COLO668 (cell line): ENCODE measurements at regions not wholly inside any gene's neighbourhood (a gene's known extent, or its start where the extent isn't known, plus 50 kb on each side); places are given as distances from the start of the nearest gene placed in this dataset.

Experiments
- DNase-seq: peaks from one replicate; lab custom pipeline; 2025; ENCODE audit not compliant: unreplicated experiment; lab: John Stamatoyannopoulos, UW

DNA sequence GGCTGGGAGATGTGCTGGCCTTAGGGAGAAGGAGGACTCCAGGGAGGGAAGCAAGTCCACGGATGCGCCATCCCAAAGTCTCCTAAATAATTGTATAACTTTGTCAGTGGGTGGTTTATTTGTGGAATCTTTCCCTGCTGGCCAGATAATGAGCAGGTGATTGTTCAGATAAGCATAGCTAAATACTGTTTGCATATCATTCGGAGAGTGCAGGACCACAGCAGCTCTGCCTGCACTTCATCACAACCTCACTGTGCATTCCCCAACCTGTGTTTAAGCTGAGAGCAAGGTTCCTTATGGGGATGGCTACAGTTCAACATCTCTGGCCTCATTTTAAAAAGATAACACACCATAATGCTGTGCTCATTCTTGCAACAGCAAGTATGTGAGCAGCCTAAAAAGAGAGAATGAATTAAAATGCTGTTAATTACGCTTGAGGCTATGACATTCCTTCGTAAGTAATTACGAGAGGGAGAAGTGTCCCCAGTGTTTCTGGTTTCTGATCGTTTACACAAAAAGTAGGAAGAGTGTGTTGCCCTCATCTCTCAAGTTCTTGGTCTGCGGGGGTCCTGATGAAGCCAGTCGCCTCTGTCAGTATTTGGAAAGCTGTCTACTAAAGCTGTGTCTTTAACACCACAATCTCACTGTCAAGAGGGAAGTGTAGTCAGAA is 272.0 kb upstream of the RORA start:
- DNase-seq, result no peak

DNA sequence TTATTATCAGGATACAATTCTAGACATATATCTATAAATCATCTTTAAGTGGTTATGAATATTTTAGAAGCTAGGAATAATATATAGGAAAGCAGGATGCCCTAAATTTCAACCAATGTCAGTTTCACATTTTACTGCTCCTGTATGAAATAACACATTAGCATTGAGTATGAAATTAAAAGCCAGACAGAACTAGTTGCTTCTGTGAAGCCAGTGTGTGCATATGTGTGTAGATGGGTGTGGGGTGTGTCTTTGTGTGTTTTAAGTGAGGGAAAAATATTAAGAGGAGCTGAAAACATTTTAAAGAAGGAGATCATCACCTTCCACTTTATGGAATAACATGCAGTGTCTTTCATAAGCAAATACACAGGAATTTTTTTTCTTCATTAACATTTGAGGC is 271.4 kb upstream of the RORA start:
- no peak for DNase-seq

DNA sequence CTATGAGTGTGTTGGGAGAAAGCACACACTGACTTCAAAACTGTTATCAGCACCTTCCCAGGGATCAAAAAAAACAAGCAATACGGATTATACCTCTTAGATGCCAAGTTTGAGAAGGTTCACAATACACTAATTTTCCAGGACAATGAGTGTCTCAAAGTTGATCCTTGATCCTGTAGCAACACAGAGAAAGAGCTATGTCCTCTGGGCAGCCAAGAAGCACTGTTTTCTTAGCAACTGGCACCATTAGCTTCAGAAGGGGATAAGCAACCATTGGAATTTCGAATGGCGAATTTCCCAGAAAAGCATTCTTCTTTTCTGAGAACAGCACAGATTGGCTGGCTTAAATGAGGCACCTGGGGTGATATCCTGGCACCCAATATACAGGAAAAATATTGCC is 270.3 kb upstream of the RORA start:
- no peak for DNase-seq

DNA sequence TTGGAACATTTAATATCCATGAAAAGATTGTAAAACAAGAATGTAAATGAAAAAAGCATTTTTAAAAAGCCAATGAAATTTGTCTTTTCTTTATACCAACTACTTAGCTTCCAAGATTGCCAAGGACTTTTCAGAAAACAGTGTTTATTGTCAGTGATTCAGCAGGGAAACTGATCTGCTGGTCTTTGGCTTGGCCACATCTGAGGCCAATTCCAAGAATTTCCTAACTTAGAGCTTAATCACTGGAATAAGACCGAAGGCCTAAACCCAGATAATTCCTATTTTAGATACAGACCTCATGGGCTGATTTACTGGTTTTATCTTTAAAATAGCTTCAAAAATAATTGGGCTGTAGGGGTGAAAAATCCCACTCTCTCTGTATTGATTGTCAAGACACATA is 260.5 kb upstream of the RORA start:
- DNase-seq, result no peak

DNA sequence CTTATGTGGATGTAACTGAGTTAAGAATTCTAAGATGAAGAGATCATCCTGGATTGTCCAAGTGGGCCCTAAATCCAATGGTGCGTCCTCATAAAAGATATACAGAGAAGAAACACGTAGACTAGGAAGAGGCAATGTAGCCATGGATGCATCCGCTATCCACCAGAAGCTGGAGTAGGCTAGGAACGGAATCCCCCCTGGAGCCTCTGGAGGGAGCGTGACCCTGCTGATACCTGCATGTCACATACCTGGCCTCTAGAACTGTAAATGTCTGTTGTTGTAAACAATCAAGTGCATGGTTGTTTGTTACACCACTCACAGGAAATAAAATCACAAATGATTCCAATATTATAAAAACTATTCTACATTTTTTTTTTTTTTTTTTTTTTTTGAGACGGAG is 254.5 kb upstream of the RORA start:
- no peak for DNase-seq

DNA sequence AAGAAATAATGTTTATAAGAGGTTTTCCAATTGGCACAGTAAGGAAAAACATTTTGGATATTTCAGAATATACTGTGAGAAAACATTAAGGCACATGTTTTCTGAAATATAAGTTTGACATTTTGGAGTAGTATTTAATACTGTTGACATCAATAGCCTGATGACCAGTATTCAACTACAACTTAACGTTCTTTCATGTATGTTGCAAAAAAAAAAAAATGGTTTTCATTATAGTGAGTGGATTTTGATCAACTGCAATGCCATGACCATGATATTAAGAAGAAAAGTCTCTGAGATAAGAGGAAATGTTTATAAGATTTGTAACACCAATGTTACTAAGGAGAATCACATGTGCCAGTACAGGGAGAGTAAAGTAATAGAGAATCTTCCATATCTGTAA is 252.8 kb upstream of the RORA start:
- no peak for DNase-seq

DNA sequence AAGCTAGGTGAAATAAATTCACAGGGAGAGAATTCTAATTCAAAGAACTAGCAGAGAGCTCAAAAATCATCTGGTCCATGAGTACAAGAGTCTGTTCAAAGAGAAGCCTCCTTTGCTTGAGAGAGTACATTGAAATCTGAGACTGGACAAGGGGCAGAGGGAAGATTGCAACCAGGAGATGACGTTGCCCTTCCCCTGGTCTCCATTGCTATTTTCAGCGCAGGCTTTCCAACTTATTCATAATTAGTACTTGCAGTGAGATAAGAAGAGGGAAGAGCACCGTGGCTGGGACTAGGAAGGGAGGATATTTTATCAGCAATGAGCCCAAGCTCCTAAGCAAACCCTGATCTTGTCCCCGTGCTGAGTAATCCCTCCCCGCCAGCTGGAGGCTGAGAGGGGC is 251.8 kb upstream of the RORA start:
- DNase-seq, result no peak

DNA sequence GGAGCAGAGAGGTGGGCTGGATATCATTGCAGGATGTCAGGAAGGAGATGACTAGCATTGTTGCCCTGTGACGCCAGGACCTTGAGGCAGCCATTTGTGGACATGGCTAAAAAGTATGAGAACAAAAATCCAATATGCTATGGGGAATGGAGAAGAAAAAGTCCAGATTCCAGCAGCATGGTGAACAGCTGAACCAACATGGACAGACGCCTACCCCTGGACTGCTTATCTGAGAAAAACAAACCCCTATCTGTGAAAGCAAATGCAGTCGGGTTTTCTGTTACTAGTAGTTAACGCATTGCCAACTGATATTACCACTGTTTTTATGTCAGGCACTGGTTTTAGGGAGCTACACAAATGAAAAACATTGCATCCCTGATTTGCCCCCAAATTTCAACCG is 251.2 kb upstream of the RORA start:
- DNase-seq, result no peak

DNA sequence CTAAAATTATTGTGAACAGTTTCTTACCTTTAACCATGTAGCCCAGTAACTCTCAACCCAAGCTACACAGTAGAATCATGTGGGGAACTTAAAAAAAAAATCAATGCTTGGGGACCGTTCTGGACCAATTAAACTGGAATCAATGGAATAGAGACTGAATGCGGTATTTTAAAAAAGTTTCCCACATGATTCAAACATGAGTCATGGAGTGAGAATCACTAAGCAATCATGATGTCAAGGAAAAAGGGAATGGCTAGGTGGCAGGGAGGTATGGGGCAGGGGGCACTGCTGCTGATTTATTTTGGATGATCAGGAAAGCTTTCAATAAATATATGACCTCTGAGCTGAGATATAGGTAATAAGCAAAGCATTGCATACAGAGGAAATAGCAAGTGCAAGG is 250.5 kb upstream of the RORA start:
- no peak for DNase-seq

DNA sequence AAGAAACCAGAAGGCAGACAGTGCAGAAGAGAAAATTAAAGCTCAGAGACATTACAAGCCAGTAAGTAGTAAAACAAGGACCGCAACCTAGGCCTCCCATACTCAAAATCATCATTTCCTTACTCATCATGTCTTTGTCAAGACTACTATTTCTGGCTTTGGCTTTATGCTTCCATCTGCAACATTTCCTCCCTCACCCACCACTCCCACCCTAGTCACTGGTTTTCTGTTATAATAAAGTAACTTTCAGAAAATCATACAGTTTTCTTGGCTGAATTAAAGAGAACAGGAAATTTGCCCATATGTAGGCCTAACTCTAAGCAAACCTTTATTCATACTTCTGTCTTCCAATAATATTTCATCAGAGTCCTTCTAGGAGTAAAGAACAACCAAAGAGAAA is 247.6 kb upstream of the RORA start:
- DNase-seq, result no peak

DNA sequence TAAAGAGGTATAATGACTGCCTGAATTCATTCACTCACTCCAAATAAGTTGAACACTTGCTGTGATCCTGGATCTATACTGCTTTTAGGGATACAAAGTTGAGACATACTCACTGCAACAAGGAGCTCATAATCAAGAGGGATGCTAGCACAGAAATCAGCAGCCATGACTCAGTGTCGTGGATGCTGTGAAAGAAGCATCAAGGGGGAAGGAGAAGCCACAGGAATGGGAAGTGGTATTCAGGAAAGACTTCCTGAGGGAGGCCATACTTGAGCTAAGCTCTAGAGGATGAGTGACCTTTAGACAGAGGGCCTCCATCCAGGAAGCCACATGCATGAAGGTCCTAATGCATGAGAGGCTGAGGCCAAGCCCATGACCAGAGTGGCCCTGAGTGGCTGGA is 245.7 kb upstream of the RORA start:
- DNase-seq, result no peak

DNA sequence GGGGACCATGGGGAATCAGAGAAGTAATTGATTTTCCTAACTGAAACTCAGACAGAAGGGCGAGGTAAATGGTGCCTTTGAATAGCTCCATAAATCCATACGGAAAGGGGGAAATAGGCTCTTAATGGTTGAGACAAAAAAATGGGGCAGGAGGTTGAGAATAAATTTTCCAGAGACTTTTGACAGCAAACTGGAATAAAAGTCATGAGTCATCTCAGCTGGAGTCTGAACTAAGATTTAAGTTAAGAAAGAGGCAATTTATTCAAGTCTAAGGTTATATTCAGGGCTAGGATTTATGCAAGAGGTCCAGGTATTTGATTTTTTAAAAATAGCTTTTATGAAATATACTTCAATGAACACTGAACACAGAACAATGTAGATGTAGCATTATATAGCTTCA is 238.7 kb upstream of the RORA start:
- no peak for DNase-seq

DNA sequence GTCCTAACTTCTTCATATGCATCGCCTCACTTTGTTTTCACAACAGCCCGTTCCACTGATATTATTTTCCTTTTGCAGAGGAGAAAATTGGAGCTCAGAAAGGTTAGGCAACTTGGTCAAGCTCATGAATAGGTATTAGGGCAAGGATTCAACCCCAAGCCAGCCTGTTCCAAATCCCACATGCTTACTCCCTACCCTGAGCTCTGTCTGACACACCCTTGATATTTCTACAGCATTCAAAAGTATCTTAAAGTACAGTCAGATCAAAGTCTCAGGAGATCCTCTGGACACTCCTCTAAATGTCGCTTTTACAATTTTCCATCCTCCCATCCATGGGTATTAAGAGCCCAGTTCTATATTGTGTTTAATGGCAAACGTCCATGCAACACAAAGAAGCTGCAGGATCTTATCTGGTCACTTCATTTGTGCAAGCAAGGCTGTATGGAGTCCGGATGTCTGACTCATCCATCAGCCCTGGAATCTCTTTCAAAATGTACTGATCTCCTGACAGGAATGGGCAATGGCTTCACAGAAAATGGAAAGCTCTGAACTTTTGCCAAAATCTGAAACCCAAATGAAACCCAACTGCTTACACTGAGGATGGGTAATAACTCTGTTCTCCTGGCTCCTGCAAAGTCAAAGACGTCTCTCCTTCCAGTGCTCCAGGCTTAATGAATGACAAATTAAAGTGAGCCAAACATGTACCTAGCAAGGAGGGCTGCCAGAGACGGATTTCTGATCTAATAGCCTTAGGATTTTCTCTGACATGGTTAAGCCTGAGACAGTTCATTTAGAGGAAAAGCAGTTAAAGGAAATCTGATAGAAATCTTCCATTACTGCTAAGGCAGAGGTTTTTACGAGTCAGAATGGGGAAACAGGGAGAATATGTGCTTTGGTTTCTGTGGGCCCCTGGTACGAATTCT is 230.9 kb upstream of the RORA start:
- no peak for DNase-seq

DNA sequence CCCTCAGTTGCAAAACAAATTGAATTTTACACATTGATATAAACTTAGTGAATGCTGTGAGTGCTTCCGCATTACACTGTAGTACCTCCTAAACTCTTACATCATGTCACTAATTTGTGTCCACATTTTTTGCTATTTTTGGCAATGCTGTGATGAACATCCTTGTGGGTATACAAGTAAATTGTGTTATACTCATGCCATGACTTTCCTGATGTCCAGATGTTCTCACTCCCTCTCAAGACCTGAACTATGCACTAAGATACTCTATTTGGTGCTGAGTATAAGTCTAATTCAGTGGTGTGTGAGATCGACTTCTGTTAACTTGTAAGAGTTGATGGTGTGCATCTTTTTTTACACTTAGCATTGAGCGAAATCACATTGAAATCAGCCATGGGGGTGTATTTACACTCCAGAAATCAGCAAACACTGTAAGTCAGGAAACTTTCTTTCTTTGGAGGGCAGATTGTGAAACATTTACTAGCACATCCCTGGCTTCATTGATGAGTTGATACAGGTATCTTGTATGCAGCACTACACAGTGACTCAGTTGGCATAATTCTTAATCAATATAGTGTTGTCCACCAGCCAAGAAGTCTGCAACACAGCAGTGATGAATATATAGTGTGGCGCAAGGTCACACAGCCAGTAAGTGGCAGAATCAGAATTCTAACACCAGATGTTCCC is 228.1 kb upstream of the RORA start:
- DNase-seq, result no peak

DNA sequence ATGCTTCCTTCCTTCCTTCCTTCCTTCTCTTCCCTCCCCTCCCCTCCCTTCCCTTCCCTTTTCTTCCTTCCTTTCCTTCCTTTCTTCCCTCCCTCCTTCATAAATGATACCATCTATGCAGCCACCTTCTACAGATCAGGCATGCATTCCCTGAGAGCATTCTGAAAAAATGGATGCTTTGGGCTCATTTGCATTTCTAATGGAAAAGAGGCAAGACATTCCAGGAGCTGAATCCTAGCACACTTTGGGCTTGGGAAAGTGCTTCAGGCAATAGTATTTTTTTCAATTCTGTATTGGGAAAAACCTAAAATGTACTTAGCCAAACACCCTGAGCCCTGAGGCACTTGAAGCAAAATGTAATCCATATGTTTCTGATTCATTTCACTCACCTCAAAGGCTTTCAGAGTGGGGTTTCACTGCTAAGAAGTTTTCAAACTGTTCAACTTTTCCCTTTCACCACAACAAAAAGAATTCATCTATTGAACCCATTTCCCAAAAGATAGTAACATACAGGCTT is 220.1 kb upstream of the RORA start:
- DNase-seq, result no peak

DNA sequence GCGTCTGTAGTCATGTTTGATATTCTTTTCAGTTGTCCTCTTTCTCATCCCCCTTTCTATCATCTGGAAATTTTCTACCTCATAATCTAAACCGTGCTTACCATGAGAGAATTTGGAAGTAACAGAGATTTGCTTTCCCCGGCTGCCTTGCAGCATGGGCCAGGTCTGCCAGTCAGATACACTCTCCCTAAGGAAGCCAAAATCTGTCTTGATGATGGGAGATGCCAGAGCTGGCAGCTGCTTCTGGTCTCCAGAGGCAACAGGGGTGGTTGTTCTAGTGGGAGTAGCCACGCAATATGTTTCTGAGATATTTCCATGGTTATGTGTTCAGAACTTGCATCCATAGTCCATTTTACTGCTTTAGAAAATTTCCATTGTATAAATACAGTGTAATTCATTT is 218.9 kb upstream of the RORA start:
- DNase-seq, result no peak

DNA sequence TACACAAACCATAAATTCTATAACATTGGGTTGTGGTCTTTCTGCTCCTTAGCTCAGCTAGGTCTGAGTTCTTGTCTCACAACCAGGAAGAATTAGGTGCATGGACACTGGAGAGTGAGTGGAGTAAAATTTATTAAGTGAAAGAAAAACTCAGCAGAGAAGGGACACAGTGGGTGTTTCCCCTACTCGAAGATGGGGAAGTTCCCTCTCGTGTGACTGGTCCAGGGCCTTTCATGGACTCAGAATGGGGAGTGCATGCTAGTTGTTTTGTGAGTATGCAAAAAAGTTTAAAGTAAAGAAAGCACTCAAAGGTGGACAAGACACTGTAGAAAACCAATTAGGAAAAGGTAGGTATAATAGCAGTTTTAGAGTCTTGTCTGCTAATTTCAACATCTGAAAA is 215.5 kb upstream of the RORA start:
- no peak for DNase-seq

DNA sequence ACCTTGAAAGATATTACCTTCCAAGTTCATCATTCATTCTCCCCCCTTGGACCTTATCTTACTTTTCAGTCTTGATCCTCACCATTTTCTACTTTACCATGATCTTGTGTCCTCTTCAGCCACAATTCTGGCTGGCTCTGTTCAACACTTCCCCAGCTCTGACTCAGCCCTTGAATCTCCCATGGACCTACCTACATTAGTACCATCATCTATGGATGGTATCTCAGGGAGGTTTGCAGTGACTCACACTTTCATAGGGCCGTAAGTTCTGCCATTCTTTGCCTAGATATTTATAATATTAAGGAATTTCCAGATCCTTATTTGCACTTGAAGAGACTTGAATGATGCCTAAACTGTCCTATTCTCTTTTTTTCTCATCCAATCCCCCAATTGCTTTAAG is 213.7 kb upstream of the RORA start:
- no peak for DNase-seq

DNA sequence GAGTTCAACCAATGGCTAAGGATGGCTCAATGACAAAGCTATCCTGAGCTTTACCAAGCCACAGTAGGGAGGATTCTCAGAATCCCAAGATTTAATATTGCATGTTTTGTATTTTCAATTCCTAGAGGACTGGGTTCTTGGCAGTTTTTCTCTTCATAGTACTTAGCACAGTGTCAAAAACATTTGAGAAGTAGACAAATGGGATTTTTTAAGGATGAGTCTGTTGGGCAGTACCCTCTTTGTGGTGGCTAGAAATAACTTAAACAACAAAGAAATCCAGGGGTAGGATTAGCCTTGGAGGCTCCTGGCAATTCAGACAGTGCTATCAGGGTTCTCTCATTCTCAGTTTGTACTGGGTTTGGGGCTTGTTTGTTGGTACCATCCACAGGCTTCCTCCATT is 212.8 kb upstream of the RORA start:
- no peak for DNase-seq

DNA sequence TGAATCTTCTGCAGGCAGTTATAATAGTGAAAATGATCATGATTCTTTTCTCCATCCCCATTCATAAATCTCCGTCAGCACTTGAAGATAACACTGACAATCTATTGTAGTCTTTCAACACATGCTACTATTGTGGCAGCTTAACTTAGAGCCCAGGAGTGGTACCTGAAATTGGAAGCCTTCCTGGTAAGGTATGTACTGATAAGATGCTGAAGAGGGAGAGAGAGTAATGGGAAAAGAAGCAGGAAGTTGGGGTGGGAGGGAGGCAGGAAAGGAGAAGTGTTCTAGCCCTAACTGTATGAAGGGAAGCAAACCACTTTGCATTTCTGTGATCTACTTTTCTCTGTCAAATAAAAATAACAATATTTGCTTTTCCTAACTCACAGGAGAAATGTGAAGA is 197.4 kb upstream of the RORA start:
- DNase-seq, result no peak

DNA sequence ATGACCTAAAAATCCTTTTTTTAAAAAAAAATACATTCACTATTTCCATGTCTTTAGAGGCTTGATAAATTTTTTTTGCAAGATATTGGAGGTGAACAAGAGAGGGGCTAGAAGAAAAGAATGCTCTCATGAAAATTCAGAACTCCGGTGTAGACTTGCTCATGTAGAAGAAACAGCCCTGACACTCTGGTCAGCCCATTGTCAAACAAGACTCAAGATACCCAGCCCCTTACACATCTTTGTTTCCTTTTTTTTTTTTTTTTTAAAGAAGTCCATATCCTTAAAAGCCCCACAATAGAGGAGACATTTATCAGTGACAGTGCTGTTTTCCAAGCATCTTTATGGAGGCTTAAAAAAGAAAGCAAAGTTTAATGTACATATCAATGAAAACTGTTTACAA is 196.8 kb upstream of the RORA start:
- DNase-seq, result no peak

DNA sequence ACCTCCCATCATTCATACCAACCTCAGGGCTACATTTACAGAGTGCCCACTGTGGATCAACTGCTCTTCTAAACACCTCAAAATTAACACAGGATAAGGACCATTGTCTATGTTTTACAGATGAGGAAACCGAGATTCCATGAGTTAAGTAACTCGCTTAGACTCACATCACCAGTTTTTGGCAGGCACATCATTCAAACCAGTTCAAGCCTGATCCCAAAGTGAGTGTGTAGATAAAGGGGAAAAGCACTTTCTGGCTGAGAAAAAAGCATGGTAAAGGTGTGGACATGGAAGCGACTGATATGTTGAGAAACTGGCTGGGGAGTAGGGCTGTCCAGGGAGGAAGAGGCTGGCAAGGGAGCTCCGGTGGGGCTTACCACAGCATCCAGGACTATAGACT is 193.7 kb upstream of the RORA start:
- DNase-seq, result no peak
